HG02678 (cell line): ENCODE measurements at regions not wholly inside any gene's neighbourhood (a gene's known extent, or its start where the extent isn't known, plus 50 kb on each side); places are given as distances from the start of the nearest gene placed in this dataset.
"Not testable (repeated sequence)": the region's sequence is repeated elsewhere in the genome, so short reads cannot be mapped to it uniquely, and the experiment has no call there.

Source experiments
- ATAC-seq: cut with Tn5 transposase; IDR thresholded peaks from one replicate; pipeline ENCODE4 v1.9.1; 2021; ENCODE audit warnings: mild to moderate bottlenecking, moderate library complexity; ENCODE audit not compliant: unreplicated experiment

GRCh38 chr9:100794738-100795269 is 216.9 kb downstream of the CAVIN4 start:
- no peak for ATAC-seq

DNA sequence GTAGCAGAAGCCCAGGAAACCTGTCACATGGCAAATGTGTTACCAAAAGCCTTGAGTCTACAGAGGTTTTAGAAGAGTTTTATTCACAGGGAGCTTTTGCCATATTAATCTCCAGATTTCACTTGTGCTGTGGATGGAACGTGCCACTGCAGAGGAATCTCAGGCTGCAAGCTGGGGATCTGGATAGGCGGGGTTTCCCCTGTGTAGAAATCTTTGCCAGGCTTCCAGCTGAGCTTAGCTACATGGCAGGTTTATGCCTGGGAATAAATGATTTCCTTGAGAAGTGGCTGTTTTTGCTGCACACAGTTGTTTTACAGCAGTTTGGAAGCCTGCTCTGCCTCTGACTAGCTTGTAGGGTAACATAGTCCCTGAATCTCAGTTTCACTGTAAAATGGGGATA is 224.6 kb upstream of the PLPPR1 start:
- no peak for ATAC-seq

DNA sequence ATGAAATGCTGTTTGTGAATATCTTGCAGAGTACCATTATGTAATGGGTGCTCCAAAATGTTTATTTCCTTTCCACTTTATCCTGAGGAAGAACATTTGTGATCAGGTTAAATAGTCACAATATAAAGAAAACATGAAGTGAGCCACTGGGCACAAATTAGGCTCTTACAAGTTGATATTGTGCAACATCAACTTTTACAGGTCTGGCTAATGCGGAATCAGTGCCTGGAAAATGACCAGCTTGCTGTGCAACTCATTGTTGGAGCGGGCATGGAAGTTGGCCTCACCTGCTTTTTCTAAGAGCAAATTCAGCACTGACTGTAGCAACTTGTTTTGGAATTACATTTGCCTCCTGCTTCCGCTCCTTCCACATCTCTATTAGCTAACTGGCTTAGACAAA is 216.9 kb upstream of the PLPPR1 start:
- no peak for ATAC-seq

GRCh38 chr9:100813871-100814270 is 214.7 kb upstream of the PLPPR1 start:
- ATAC-seq: no peak

GRCh38 chr9:100819980-100820379 is 208.5 kb upstream of the PLPPR1 start:
- ATAC-seq: no peak

DNA sequence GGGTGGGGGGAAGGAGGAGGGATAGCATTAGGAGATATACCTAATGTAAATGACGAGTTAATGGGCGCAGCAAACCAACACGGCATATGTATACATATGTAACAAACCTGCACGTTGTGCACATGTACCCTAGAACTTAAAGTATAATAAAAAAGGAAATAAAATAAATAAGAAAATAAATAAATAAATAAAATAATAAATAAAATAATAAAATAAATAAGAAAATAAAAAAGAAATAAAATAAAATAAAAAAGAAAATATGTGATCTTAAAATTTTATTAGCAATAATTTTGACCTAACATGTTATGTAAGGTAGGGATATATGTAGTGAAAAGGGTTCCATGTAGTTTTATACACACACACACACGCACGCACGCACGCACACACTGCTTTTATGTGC is 195.5 kb upstream of the PLPPR1 start:
- not testable (repeated sequence) for ATAC-seq

- no peak for ATAC-seq
Measured at GRCh38 chr9:100838857-100839256, 189.7 kb upstream of the PLPPR1 start.

DNA sequence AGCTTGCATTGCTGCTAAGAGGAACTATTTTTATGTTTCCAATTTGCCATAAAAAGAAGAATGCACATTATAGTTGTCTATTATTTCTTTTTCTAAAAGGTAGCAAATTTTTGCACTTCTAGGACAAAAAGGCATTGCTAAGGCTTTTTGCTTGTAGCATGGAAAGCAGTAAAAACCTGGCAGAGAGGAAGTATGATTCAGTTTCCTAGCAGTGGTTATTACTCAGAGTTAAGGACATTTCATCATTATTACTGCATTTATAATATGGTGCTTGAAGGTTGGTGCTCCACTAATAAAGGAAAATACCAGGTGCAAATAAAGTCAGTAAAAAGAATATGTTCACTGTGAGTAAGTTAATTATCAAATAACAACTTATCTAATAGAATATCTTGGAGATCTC is 179.8 kb upstream of the PLPPR1 start:
- ATAC-seq: no peak

- no peak for ATAC-seq
Measured at GRCh38 chr9:100852088-100852487, 176.4 kb upstream of the PLPPR1 start.

GRCh38 chr9:100856238-100856637 is 172.3 kb upstream of the PLPPR1 start:
- ATAC-seq: no peak

DNA sequence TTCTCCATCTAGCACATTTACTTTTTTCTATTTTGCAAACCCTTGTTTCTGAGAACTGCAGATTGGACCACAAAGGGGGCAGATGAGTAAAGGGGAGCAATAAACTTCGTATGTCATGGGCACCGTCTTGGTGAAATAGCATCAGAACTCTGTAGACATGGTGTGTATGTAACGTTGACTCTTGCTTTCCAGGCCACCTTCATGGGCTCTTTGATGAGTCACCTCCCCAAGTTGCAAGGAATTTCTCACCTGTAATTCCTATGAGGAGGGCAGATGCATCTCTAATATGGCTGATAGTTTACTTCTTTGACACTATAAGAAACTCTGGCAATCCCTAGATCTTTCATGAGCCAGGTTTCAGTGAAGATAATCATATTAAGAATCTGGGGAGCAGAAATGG is 163.4 kb upstream of the PLPPR1 start:
- no peak for ATAC-seq

- ATAC-seq: no peak
Measured at GRCh38 chr9:100865648-100866047, 162.9 kb upstream of the PLPPR1 start.

DNA sequence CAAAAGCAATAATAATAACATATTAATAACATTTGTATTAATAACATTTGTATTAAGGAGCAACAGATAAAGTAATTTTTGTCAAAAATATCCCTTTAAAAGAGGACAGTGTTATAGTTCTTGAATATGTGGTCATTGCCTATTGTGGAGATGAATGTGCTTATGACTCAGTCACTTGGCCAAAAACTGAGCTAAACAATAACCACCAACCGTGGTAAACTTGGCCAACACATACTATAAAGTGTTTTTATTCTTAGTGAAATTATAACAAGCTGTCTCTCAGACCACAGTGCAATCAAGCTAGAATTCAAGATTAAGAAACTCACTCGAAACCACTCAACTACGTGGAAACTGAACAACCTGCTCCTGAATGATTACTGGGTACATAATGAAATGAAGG is 159.2 kb upstream of the PLPPR1 start:
- ATAC-seq: no peak

DNA sequence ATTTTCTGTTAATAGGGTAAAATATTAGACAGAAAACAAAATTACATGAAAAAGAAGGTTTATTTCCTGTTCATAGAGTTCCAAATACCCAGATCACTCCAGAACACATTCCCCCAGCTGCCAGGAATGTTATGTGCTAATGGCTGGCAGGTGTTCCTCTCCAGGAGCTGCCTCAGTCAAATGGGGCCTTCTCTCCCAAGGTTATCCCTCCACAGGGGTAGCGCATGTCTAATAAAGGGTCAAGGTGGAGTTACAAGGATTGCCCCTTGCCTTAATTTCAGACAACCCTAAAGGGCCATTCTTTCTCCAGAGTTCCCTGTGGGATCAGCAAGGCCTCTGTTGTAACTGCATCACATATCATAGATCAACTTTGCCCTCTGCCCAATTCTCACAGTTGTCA is 148.6 kb upstream of the PLPPR1 start:
- no peak for ATAC-seq

DNA sequence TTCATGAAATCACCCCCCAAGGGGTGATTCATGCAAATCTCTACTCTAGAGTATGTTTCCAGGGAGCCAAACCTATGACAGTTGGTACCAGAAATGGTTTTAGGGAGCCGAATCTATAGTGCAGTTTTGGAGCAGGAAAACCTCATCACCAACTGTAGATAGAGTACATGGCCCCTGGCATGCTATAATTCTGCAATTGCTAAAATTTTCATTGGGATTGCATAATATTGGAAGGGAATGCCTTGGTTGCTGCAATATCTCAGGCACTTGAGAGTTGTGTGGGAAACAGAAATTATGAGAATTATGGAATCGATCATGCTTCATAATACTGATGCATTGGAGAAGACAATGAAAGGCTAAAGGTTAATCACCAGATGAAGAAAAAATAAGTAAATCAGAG is 148.2 kb upstream of the PLPPR1 start:
- ATAC-seq: no peak

DNA sequence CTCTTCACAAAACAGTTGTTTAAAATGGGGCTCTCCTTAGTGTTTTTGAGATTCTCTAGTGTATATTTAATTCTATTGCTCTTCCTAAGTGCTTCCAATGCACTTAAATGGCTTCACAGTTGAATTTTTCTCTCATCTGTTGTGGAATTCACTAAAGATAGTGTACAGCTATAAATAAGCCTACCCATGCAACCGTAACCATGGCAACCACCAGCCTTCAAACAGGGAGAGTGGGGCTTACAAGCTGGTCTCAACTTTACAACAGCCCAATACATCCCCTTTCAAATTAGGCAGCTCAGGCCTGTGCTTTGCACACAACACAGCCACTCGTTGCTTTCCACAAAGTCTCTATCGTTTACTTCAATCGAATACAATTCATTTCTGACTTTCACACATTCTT is 144.0 kb upstream of the PLPPR1 start:
- ATAC-seq: no peak

GRCh38 chr9:100890321-100890720 is 138.2 kb upstream of the PLPPR1 start:
- ATAC-seq: no peak

DNA sequence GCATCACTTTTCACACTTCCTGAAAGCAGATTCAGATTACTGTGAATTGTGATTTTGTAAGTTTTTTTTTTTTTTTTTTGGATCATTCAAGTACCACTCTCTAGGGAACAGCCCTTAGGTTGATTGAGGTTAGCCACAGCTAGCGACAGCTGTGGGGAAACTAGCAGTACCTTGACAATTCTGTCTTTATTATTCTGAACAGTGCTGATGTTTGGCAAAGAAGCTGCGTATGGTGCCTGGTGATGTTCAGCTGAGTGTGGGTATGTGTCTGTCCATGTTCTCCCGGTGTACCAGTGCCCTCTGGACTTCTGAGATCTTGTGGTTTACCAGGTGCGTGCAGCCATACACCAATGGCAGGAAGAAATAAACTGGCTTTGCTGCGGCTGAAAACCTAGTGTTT is 117.3 kb upstream of the PLPPR1 start:
- no peak for ATAC-seq

DNA sequence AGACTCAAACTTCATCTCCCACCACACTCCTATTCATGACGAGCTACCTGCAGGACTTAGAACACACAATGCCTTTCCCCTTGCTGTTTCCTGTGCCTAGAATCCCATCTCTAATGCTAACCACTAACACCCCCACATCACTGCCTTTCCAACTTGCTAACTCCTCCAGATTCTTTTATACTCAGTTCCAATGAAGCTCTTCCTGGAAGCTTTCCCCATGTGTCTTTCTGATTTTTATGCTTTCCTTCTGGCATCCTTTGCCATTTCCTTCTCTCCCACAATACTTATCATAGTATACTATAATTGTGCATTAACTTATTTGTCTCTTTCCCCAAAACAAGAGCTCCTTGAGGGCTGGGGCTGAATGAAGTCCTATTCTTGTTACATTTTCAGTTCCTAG is 115.3 kb upstream of the PLPPR1 start:
- no peak for ATAC-seq

DNA sequence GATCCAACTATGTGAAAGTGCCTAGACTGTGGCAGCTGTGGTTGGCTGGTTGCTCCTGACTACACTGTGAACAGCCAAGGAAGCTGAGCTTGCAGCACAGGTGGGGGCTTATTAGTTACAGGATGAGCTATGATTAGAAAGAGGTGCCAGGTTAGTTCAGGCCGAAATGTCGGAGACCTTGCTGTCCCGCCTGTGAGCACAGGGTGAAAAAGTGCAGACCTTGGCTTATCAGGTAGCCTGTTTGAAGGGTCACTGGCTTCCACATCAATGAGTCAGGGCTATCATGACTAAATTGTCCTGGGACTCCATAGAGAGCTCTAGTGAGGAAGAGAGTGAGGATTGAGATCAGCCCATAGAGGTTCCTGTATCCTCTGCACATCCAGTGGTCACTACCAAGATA is 114.3 kb upstream of the PLPPR1 start:
- no peak for ATAC-seq

GRCh38 chr9:100919506-100919905 is 109.0 kb upstream of the PLPPR1 start:
- ATAC-seq: no peak

- no peak for ATAC-seq
Measured at GRCh38 chr9:100926366-100926765, 102.2 kb upstream of the PLPPR1 start.

- ATAC-seq: no peak
Measured at GRCh38 chr9:100927763-100928162, 100.8 kb upstream of the PLPPR1 start.

DNA sequence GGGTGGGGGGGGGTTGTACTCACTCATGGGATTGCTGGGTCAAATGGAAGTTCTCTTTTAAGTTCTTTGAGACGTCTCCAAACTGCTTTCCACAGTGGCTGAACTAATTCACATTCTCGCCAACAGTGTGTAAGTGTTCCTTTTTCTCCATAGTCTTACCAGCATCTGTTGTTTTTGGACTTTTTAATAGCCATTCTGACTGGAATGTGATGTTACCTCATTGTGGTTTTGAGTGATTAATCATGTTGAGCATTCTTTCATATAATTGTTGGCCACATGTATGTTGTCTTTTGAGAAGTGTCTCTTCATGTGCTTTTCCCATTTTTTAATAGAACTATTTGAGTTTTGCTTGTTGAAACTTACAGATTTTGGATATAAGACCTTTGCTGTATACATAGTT is 94.9 kb upstream of the PLPPR1 start:
- no peak for ATAC-seq
